SK-N-SH treated with all-trans-retinoic acid at 6 μM for 48 hours (cell line): ENCODE measurements at regions not wholly inside any gene's neighbourhood (a gene's known extent, or its start where the extent isn't known, plus 50 kb on each side); places are given as distances from the start of the nearest gene placed in this dataset.
"Not testable (repeated sequence)": the region's sequence is repeated elsewhere in the genome, so short reads cannot be mapped to it uniquely, and the experiment has no call there.

Source experiments
- ATAC-seq: fragments of 200-7000 bp; cut with Tn5 transposase; 3 replicates; pipeline ENCODE4 v1.9.1; 2020; ENCODE audit warnings: mild to moderate bottlenecking, moderate library complexity
- ARNTL ChIP-seq: fragments of 450-650 bp; formaldehyde crosslinking; IDR thresholded peaks from 2 replicates; pipeline ENCODE4 v1.5.0; 2020; ENCODE audit warnings: low read depth, mild to moderate bottlenecking, moderate library complexity, borderline replicate concordance
- BACH2 ChIP-seq: fragments of 250-450 bp; sonication (Bioruptor Pico); IDR thresholded peaks from 2 replicates; pipeline ENCODE4 v1.9.0; 2021; ENCODE audit warnings: mild to moderate bottlenecking, borderline replicate concordance
- CSDC2 ChIP-seq: fragments of 250-450 bp; sonication (Bioruptor Pico); IDR thresholded peaks from 2 replicates; pipeline ENCODE4 v1.5.0; 2020; ENCODE audit warnings: mild to moderate bottlenecking, moderate library complexity
- CSRNP3 ChIP-seq: fragments of 250-450 bp; sonication (Bioruptor Pico); IDR thresholded peaks from 2 replicates; pipeline ENCODE4 v1.5.1; 2021; ENCODE audit warnings: mild to moderate bottlenecking, moderate library complexity
- ESRRG ChIP-seq: fragments of 250-450 bp; sonication (Bioruptor Pico); IDR thresholded peaks from 2 replicates; pipeline ENCODE4 v1.6.1; 2021; ENCODE audit warnings: mild to moderate bottlenecking
- GLIS3 ChIP-seq: fragments of 250-450 bp; sonication (Bioruptor Pico); IDR thresholded peaks from 2 replicates; pipeline ENCODE4 v1.5.0; 2020; ENCODE audit warnings: mild to moderate bottlenecking, moderate library complexity
- ISL1 ChIP-seq: fragments of 250-450 bp; sonication (Bioruptor Pico); IDR thresholded peaks from 2 replicates; pipeline ENCODE4 v2.1.2; 2022; ENCODE audit warnings: mild to moderate bottlenecking, moderate library complexity
- OSR1 ChIP-seq: fragments of 250-450 bp; sonication (Bioruptor Pico); IDR thresholded peaks from 2 replicates; pipeline ENCODE4 v1.8.0; 2022; ENCODE audit warnings: moderate library complexity, mild to moderate bottlenecking, inconsistent platforms
- PATZ1 ChIP-seq: fragments of 250-450 bp; sonication (Bioruptor Pico); IDR thresholded peaks from 2 replicates; pipeline ENCODE4 v1.8.0; 2020; ENCODE audit warnings: mild to moderate bottlenecking, moderate library complexity, borderline replicate concordance
- PPARA ChIP-seq: fragments of 250-450 bp; sonication (Bioruptor Pico); IDR thresholded peaks from 2 replicates; pipeline ENCODE4 v1.5.0; 2020; ENCODE audit warnings: mild to moderate bottlenecking, borderline replicate concordance
- RARB ChIP-seq: fragments of 250-450 bp; sonication (Bioruptor Pico); IDR thresholded peaks from 2 replicates; pipeline ENCODE4 v1.8.0; 2021; ENCODE audit warnings: mild to moderate bottlenecking, moderate library complexity
- SNAI2 ChIP-seq: fragments of 250-450 bp; sonication (Bioruptor Pico); IDR thresholded peaks from 2 replicates; pipeline ENCODE4 v1.5.0; 2020; ENCODE audit warnings: mild to moderate bottlenecking, moderate library complexity
- TCF4 ChIP-seq: fragments of 250-450 bp; sonication (Bioruptor Pico); IDR thresholded peaks from 2 replicates; pipeline ENCODE4 v1.8.0; 2021; ENCODE audit warnings: mild to moderate bottlenecking, moderate library complexity, borderline replicate concordance
- TOX ChIP-seq: fragments of 250-450 bp; sonication (Bioruptor Pico); IDR thresholded peaks from 2 replicates; pipeline ENCODE4 v1.8.0; 2021; ENCODE audit warnings: mild to moderate bottlenecking, moderate library complexity, borderline replicate concordance
- TSHZ2 ChIP-seq: fragments of 250-450 bp; sonication (Bioruptor Pico); IDR thresholded peaks from 2 replicates; pipeline ENCODE4 v1.5.0; 2020; ENCODE audit warnings: mild to moderate bottlenecking, moderate library complexity
- ZC3H10 ChIP-seq: fragments of 250-450 bp; sonication (Bioruptor Pico); IDR thresholded peaks from 2 replicates; pipeline ENCODE4 v1.5.1; 2021; ENCODE audit warnings: mild to moderate bottlenecking, moderate library complexity
- ZFP3 ChIP-seq: fragments of 250-450 bp; sonication (Bioruptor Pico); IDR thresholded peaks from 2 replicates; pipeline ENCODE4 v1.5.0; 2020; ENCODE audit warnings: mild to moderate bottlenecking, moderate library complexity
- ZFP30 ChIP-seq: fragments of 450-650 bp; formaldehyde crosslinking; IDR thresholded peaks from 2 replicates; pipeline ENCODE4 v1.5.0; 2022; ENCODE audit warnings: mild to moderate bottlenecking, moderate library complexity
- ZNF565 ChIP-seq: fragments of 450-650 bp; formaldehyde crosslinking; conservative IDR thresholded peaks from 2 replicates; pipeline ENCODE4 v1.5.0; 2020; ENCODE audit warnings: low read depth, mild to moderate bottlenecking, moderate library complexity
- ZNF8 ChIP-seq: fragments of 450-650 bp; formaldehyde crosslinking; IDR thresholded peaks from 2 replicates; pipeline ENCODE4 v1.5.0; 2020; ENCODE audit warnings: mild to moderate bottlenecking, moderate library complexity
- TF ChIP-seq, protein P1 (sequence below): fragments of 250-450 bp; sonication (Bioruptor Pico); IDR thresholded peaks from 2 replicates; pipeline ENCODE4 v1.8.0; 2021; ENCODE audit warnings: low read depth, mild to moderate bottlenecking, moderate library complexity, borderline replicate concordance

DNA sequence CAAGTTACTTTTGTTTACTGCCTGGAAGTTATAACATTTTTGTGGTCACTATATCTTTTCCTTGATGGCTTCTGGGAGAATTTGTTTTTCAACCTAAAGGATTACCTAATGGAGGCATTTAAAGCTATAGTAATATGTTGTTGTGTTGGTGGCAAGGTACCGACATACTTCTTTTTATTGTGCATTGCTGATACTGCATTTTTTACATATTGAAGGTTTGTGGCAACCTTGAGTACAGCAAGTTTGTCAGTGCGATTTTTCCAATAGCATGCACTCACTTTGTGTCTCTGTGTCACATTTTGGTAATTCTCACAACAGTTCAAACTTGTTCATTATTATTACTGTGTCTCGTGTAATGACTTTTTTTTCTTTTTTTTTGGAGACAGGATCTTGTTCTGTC lies 246.3 kb downstream of the LRRC70 start (continued):
- TF ChIP-seq BACH2 (CRISPR knock-in tag) = no peak
- TF ChIP-seq ISL1 (CRISPR knock-in tag) = no peak
- TF ChIP-seq ZNF565 (CRISPR knock-in tag) = no peak
- no peak for TF ChIP-seq ARNTL

GRCh38 chr5:62817043-62817442 lies 238.4 kb downstream of the LRRC70 start:
- ATAC-seq = not testable (repeated sequence)

DNA sequence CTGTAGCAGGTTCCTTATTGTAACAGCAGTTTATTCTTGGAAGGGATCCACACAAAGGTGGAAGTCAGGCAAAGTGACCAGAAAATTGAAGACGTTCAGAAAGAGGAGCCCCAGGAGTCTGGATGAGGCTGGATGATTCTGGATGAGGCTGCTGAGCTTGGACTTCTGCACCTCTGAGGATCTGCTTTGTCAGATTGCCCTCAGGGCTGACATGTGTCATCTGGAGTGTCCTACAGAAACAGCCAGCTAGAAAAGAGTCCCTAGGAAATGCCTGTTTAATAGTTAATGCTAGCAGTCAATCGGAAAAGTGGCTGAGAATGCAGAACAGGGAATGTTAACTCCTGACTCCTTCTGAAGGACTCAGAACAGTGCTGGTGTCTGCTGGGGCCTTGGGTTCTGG lies 236.4 kb downstream of the LRRC70 start:
- no peak for TF ChIP-seq TOX
- TF ChIP-seq ESRRG (CRISPR knock-in tag) = no peak
- no peak for TF ChIP-seq OSR1 (CRISPR knock-in tag)
- no peak for TF ChIP-seq ZC3H10 (CRISPR knock-in tag)
- no peak for TF ChIP-seq CSDC2 (CRISPR knock-in tag)
- no peak for TF ChIP-seq ZFP3
- no peak for TF ChIP-seq ARNTL
- no peak for TF ChIP-seq ZFP30
- no peak for TF ChIP-seq ZNF565 (CRISPR knock-in tag)
- TF ChIP-seq ZNF8 (CRISPR knock-in tag) = no peak
- TF ChIP-seq, all 23 proteins: peak for 0
- ATAC-seq = no peak

- ATAC-seq = no peak
- TF ChIP-seq, protein P1, sequence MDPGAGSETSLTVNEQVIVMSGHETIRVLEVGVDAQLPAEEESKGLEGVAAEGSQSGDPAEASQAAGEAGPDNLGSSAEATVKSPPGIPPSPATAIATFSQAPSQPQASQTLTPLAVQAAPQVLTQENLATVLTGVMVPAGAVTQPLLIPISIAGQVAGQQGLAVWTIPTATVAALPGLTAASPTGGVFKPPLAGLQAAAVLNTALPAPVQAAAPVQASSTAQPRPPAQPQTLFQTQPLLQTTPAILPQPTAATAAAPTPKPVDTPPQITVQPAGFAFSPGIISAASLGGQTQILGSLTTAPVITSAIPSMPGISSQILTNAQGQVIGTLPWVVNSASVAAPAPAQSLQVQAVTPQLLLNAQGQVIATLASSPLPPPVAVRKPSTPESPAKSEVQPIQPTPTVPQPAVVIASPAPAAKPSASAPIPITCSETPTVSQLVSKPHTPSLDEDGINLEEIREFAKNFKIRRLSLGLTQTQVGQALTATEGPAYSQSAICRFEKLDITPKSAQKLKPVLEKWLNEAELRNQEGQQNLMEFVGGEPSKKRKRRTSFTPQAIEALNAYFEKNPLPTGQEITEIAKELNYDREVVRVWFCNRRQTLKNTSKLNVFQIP (CRISPR knock-in tag) = no peak
- no peak for TF ChIP-seq TOX
- no peak for TF ChIP-seq PATZ1 (CRISPR knock-in tag)
- TF ChIP-seq ARNTL = no peak
- TF ChIP-seq RARB = no peak
- no peak for TF ChIP-seq PPARA
- TF ChIP-seq GLIS3 (CRISPR knock-in tag) = no peak
- no peak for TF ChIP-seq ESRRG (CRISPR knock-in tag)
- no peak for TF ChIP-seq ZNF565 (CRISPR knock-in tag)
- no peak for TF ChIP-seq TSHZ2 (CRISPR knock-in tag)
- no peak for TF ChIP-seq TCF4 (CRISPR knock-in tag)
- TF ChIP-seq ZFP30 = no peak
- no peak for TF ChIP-seq ISL1 (CRISPR knock-in tag)
- TF ChIP-seq ZC3H10 (CRISPR knock-in tag) = no peak
- TF ChIP-seq ZNF8 (CRISPR knock-in tag) = no peak
- TF ChIP-seq ZFP3 = no peak
- no peak for TF ChIP-seq CSRNP3 (CRISPR knock-in tag)
- TF ChIP-seq SNAI2 (CRISPR knock-in tag) = no peak
- no peak for TF ChIP-seq OSR1 (CRISPR knock-in tag)
These were observed 234.1 kb downstream of the LRRC70 start for GRCh38 chr5:62812621-62813255.

DNA sequence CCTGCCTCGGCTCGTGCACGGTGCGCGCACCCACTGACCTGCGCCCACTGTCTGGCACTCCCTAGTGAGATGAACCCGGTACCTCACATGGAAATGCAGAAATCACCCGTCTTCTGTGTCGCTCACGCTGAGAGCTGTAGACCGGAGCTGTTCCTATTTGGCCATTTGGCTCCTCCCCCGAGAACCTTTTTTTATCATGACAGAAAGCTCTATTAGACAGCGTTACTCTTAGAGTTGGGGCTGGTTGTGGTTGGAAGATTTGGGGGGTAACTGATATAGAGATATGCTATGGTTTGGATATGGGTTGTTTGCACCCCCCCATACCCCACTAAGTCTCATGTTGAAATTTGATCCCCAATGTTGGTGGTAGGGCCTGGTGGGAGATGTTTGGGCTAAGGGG lies 226.2 kb downstream of the LRRC70 start:
- not testable (repeated sequence) for ATAC-seq
